Activated CD4-positive, alpha-beta memory T cell treated with anti-CD3 and anti-CD28 coated beads for 36 hours (primary cell): ENCODE measurements at regions not wholly inside any gene's neighbourhood (a gene's known extent, or its start where the extent isn't known, plus 50 kb on each side); places are given as distances from the start of the nearest gene placed in this dataset.

Experiments used
- CTCF ChIA-PET: fragments of 350-600 bp; sonication (Branson Sonifier 250); formaldehyde crosslinking; loops from one replicate; lab custom pipeline; 2021; ENCODE audit warnings: antibody characterized with exemption, inconsistent platforms; lab: Charles Lee
- POLR2A ChIA-PET: fragments of 350-600 bp; sonication (Branson Sonifier 250); formaldehyde crosslinking; loops from one replicate; lab custom pipeline; 2021; ENCODE audit warnings: antibody characterized with exemption; lab: Charles Lee
- DNase-seq: peaks from one replicate; pipeline ENCODE4 v3.0.0-alpha.2; 2020
- H3K27ac Mint-ChIP-seq: one replicate; pipeline ENCODE4 v1.8.0; 2021; ENCODE audit warnings: mixed read lengths
- H3K27me3 Mint-ChIP-seq: one replicate; pipeline ENCODE4 v1.8.0; 2021; ENCODE audit warnings: mixed read lengths
- H3K36me3 Mint-ChIP-seq: one replicate; pipeline ENCODE4 v1.8.0; 2021; ENCODE audit warnings: mixed read lengths
- H3K4me1 Mint-ChIP-seq: one replicate; pipeline ENCODE4 v1.8.0; 2021; ENCODE audit warnings: low read depth, mixed read lengths
- H3K4me3 Mint-ChIP-seq: one replicate; pipeline ENCODE4 v1.8.0; 2021; ENCODE audit warnings: mild to moderate bottlenecking, mixed read lengths
- H3K9me3 Mint-ChIP-seq: one replicate; pipeline ENCODE4 v1.8.0; 2021; ENCODE audit warnings: mixed read lengths
- intact Hi-C: fragments of 100-400 bp; cut with micrococcal nuclease; formaldehyde crosslinking; loops from one replicate; pipeline ENCODE4 v1.15.1; 2023

- Mint-ChIP-seq H3K27ac (no peak overlapping the region), H3K4me1 (peaks cover 4% of the 10 kb centered on the region), H3K27me3 (peaks cover 11% of the 10 kb centered on the region), H3K4me3 (no peak overlapping the region), H3K9me3 (no peaks in the 10 kb centered on the region), H3K36me3 (no peaks in the 10 kb centered on the region)
- CTCF ChIA-PET, result interaction anchor here (0.9 to 2.6 kb wide), 3 partner anchors 24 to 363 kb away, joined by 5 to 10 read pairs (median 6); no protein-coding TSS in a partner anchor
- POLR2A ChIA-PET, result no interaction called here
- no peak for DNase-seq
- intact Hi-C loops, result loop anchor here (5.0 kb wide), 1 partner anchor 545 kb away; no protein-coding TSS in a partner anchor
Observed at GRCh38 chr6:100117680-100118079, 123.7 kb upstream of the MCHR2 start.

- no peak overlapping the region for H3K27ac Mint-ChIP-seq
- no peaks in the 10 kb centered on the region for H3K9me3 Mint-ChIP-seq
- H3K27me3 Mint-ChIP-seq, result peaks cover 11% of the 10 kb centered on the region
- H3K4me3 Mint-ChIP-seq, result no peak overlapping the region
- intact Hi-C loops, result loop anchor here (1.0 to 5.0 kb wide), 2 partner anchors 363 to 546 kb away; no protein-coding TSS in a partner anchor
- H3K4me1 Mint-ChIP-seq, result peaks cover 4% of the 10 kb centered on the region
- ChIA-PET POLR2A (no interaction called here), CTCF (interaction anchor here (0.5 to 2.6 kb wide), 14 partner anchors 20 to 550 kb away, joined by 3 to 10 read pairs (median 4); no protein-coding TSS in a partner anchor)
- no peaks in the 10 kb centered on the region for H3K36me3 Mint-ChIP-seq
- DNase-seq, result peak; percentile 37
Observed at GRCh38 chr6:100116411-100117194, 122.6 kb upstream of the MCHR2 start.

- ChIA-PET POLR2A (no interaction called here), CTCF (interaction anchor here (0.6 to 2.6 kb wide), 9 partner anchors 14 to 1891 kb away, joined by 3 to 10 read pairs (median 4); no protein-coding TSS in a partner anchor)
- no peak for DNase-seq
- intact Hi-C loops, result loop anchor here (1.0 to 5.0 kb wide), 2 partner anchors 364 to 547 kb away; no protein-coding TSS in a partner anchor
- H3K9me3 Mint-ChIP-seq, result no peaks in the 10 kb centered on the region
- peaks cover 11% of the 10 kb centered on the region for H3K27me3 Mint-ChIP-seq
- no peaks in the 10 kb centered on the region for H3K36me3 Mint-ChIP-seq
- no peak overlapping the region for H3K4me3 Mint-ChIP-seq
- H3K4me1 Mint-ChIP-seq, result peaks cover 4% of the 10 kb centered on the region
- H3K27ac Mint-ChIP-seq, result no peak overlapping the region
Observed at GRCh38 chr6:100115407-100116101, 121.5 kb upstream of the MCHR2 start.

GRCh38 chr6:100112855-100113508, 119.0 kb upstream of the MCHR2 start:
- CTCF ChIA-PET, result interaction anchor here (0.6 to 1.6 kb wide), 2 partner anchors 368 to 1893 kb away, joined by 4 read pairs; no protein-coding TSS in a partner anchor
- Mint-ChIP-seq H3K4me1 (peaks cover 2% of the 10 kb centered on the region), H3K36me3 (no peaks in the 10 kb centered on the region), H3K27ac (no peak overlapping the region), H3K9me3 (no peaks in the 10 kb centered on the region), H3K27me3 (peaks cover 8% of the 10 kb centered on the region), H3K4me3 (no peak overlapping the region)
- POLR2A ChIA-PET, result no interaction called here
- intact Hi-C loops, result no loop called here
- no peak for DNase-seq

- no peaks in the 10 kb centered on the region for H3K9me3 Mint-ChIP-seq
- no peak for DNase-seq
- no peak overlapping the region for H3K27ac Mint-ChIP-seq
- H3K4me1 Mint-ChIP-seq, result no peaks in the 10 kb centered on the region
- ChIA-PET POLR2A (no interaction called here), CTCF (interaction anchor here (1.3 kb wide), 1 partner anchor 18 kb away, joined by 3 read pairs; no protein-coding TSS in a partner anchor)
- H3K27me3 Mint-ChIP-seq, result peaks cover 20% of the 10 kb centered on the region
- intact Hi-C loops, result no loop called here
- H3K36me3 Mint-ChIP-seq, result no peaks in the 10 kb centered on the region
- no peak overlapping the region for H3K4me3 Mint-ChIP-seq
Observed at GRCh38 chr6:100105919-100106529, 112.0 kb upstream of the MCHR2 start.

- DNase-seq, result no peak
- H3K27me3 Mint-ChIP-seq, result peaks cover 23% of the 10 kb centered on the region
- no peaks in the 10 kb centered on the region for H3K4me1 Mint-ChIP-seq
- no peaks in the 10 kb centered on the region for H3K36me3 Mint-ChIP-seq
- ChIA-PET POLR2A (no interaction called here), CTCF (interaction anchor here (1.3 to 2.9 kb wide), 2 partner anchors 19 to 103 kb away, joined by 3 to 8 read pairs; no protein-coding TSS in a partner anchor)
- H3K27ac Mint-ChIP-seq, result no peak overlapping the region
- intact Hi-C loops, result no loop called here
- no peaks in the 10 kb centered on the region for H3K9me3 Mint-ChIP-seq
- no peak overlapping the region for H3K4me3 Mint-ChIP-seq
Observed at GRCh38 chr6:100105138-100105537, 111.1 kb upstream of the MCHR2 start.

GRCh38 chr6:100103931-100104330, 109.9 kb upstream of the MCHR2 start:
- H3K36me3 Mint-ChIP-seq, result no peaks in the 10 kb centered on the region
- no peaks in the 10 kb centered on the region for H3K9me3 Mint-ChIP-seq
- H3K4me3 Mint-ChIP-seq, result no peak overlapping the region
- intact Hi-C loops, result no loop called here
- H3K27me3 Mint-ChIP-seq, result peaks cover 21% of the 10 kb centered on the region
- no peaks in the 10 kb centered on the region for H3K4me1 Mint-ChIP-seq
- DNase-seq, result no peak
- POLR2A ChIA-PET, result no interaction called here
- CTCF ChIA-PET, result interaction anchor here (0.6 to 2.9 kb wide), 2 partner anchors 102 to 679 kb away, joined by 3 to 8 read pairs; no protein-coding TSS in a partner anchor
- no peak overlapping the region for H3K27ac Mint-ChIP-seq

GRCh38 chr6:100103194-100103593, 109.2 kb upstream of the MCHR2 start:
- H3K27ac Mint-ChIP-seq, result no peak overlapping the region
- no peak overlapping the region for H3K4me3 Mint-ChIP-seq
- ChIA-PET CTCF (interaction anchor here (0.6 to 2.9 kb wide), 2 partner anchors 101 to 680 kb away, joined by 3 to 8 read pairs; no protein-coding TSS in a partner anchor), POLR2A (no interaction called here)
- H3K4me1 Mint-ChIP-seq, result no peaks in the 10 kb centered on the region
- no peak for DNase-seq
- intact Hi-C loops, result no loop called here
- H3K27me3 Mint-ChIP-seq, result peaks cover 23% of the 10 kb centered on the region
- H3K9me3 Mint-ChIP-seq, result no peaks in the 10 kb centered on the region
- H3K36me3 Mint-ChIP-seq, result no peaks in the 10 kb centered on the region

- no peak for DNase-seq
- Mint-ChIP-seq H3K9me3 (no peaks in the 10 kb centered on the region), H3K27ac (no peak overlapping the region), H3K4me3 (no peak overlapping the region), H3K36me3 (no peaks in the 10 kb centered on the region), H3K27me3 (peaks cover 20% of the 10 kb centered on the region), H3K4me1 (no peaks in the 10 kb centered on the region)
- POLR2A ChIA-PET, result no interaction called here
- CTCF ChIA-PET, result interaction anchor here (0.9 to 6.5 kb wide), 4 partner anchors 9 to 234 kb away, joined by 3 to 78 read pairs (median 38); no protein-coding TSS in a partner anchor
- intact Hi-C loops, result no loop called here
Observed at GRCh38 chr6:100101644-100102043, 107.6 kb upstream of the MCHR2 start.

- Mint-ChIP-seq H3K9me3 (no peaks in the 10 kb centered on the region), H3K4me3 (no peak overlapping the region), H3K27ac (no peak overlapping the region), H3K36me3 (no peaks in the 10 kb centered on the region), H3K27me3 (peaks cover 15% of the 10 kb centered on the region), H3K4me1 (no peaks in the 10 kb centered on the region)
- no peak for DNase-seq
- intact Hi-C loops, result no loop called here
- CTCF ChIA-PET, result interaction anchor here (0.7 to 6.5 kb wide), 4 partner anchors 13 to 233 kb away, joined by 3 to 78 read pairs (median 38); no protein-coding TSS in a partner anchor
- POLR2A ChIA-PET, result no interaction called here
Observed at GRCh38 chr6:100100776-100101175, 106.8 kb upstream of the MCHR2 start.
